K562 (cell line): ENCODE measurements at regions not wholly inside any gene's neighbourhood (a gene's known extent, or its start where the extent isn't known, plus 50 kb on each side); places are given as distances from the start of the nearest gene placed in this dataset.

Experiments used
- TF ChIP-seq, protein P1 (sequence below): fragments of 450-650 bp; IDR thresholded peaks from 2 replicates; pipeline ENCODE4 v1.6.1; 2016; ENCODE audit warnings: mild to moderate bottlenecking, moderate library complexity
- TF ChIP-seq, protein P2 (sequence below): fragments of 250-450 bp; sonication (Bioruptor Pico); IDR thresholded peaks from 2 replicates; pipeline ENCODE4 v1.6.1; 2021; ENCODE audit warnings: mild to moderate bottlenecking

DNA sequence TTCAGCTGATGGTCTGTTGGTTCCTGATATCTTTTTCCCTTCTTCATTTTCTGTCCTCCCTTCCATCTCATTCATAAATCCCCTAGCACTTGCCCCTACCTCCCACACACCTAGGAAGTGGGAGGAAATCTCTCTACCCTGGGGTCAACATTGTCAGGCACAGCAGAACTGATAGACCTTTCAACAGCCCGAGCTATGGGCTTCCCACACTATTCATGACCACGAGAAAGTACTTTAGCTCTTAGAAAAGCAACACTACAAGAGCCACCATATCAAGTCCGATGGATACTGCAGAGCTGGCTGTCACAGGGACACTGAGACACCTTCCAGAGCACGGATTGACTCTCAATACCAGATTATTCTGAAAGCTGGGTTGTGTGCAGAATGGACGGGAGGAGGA is 180.6 kb upstream of the NEBL start (continued):
- TF ChIP-seq, protein P1, sequence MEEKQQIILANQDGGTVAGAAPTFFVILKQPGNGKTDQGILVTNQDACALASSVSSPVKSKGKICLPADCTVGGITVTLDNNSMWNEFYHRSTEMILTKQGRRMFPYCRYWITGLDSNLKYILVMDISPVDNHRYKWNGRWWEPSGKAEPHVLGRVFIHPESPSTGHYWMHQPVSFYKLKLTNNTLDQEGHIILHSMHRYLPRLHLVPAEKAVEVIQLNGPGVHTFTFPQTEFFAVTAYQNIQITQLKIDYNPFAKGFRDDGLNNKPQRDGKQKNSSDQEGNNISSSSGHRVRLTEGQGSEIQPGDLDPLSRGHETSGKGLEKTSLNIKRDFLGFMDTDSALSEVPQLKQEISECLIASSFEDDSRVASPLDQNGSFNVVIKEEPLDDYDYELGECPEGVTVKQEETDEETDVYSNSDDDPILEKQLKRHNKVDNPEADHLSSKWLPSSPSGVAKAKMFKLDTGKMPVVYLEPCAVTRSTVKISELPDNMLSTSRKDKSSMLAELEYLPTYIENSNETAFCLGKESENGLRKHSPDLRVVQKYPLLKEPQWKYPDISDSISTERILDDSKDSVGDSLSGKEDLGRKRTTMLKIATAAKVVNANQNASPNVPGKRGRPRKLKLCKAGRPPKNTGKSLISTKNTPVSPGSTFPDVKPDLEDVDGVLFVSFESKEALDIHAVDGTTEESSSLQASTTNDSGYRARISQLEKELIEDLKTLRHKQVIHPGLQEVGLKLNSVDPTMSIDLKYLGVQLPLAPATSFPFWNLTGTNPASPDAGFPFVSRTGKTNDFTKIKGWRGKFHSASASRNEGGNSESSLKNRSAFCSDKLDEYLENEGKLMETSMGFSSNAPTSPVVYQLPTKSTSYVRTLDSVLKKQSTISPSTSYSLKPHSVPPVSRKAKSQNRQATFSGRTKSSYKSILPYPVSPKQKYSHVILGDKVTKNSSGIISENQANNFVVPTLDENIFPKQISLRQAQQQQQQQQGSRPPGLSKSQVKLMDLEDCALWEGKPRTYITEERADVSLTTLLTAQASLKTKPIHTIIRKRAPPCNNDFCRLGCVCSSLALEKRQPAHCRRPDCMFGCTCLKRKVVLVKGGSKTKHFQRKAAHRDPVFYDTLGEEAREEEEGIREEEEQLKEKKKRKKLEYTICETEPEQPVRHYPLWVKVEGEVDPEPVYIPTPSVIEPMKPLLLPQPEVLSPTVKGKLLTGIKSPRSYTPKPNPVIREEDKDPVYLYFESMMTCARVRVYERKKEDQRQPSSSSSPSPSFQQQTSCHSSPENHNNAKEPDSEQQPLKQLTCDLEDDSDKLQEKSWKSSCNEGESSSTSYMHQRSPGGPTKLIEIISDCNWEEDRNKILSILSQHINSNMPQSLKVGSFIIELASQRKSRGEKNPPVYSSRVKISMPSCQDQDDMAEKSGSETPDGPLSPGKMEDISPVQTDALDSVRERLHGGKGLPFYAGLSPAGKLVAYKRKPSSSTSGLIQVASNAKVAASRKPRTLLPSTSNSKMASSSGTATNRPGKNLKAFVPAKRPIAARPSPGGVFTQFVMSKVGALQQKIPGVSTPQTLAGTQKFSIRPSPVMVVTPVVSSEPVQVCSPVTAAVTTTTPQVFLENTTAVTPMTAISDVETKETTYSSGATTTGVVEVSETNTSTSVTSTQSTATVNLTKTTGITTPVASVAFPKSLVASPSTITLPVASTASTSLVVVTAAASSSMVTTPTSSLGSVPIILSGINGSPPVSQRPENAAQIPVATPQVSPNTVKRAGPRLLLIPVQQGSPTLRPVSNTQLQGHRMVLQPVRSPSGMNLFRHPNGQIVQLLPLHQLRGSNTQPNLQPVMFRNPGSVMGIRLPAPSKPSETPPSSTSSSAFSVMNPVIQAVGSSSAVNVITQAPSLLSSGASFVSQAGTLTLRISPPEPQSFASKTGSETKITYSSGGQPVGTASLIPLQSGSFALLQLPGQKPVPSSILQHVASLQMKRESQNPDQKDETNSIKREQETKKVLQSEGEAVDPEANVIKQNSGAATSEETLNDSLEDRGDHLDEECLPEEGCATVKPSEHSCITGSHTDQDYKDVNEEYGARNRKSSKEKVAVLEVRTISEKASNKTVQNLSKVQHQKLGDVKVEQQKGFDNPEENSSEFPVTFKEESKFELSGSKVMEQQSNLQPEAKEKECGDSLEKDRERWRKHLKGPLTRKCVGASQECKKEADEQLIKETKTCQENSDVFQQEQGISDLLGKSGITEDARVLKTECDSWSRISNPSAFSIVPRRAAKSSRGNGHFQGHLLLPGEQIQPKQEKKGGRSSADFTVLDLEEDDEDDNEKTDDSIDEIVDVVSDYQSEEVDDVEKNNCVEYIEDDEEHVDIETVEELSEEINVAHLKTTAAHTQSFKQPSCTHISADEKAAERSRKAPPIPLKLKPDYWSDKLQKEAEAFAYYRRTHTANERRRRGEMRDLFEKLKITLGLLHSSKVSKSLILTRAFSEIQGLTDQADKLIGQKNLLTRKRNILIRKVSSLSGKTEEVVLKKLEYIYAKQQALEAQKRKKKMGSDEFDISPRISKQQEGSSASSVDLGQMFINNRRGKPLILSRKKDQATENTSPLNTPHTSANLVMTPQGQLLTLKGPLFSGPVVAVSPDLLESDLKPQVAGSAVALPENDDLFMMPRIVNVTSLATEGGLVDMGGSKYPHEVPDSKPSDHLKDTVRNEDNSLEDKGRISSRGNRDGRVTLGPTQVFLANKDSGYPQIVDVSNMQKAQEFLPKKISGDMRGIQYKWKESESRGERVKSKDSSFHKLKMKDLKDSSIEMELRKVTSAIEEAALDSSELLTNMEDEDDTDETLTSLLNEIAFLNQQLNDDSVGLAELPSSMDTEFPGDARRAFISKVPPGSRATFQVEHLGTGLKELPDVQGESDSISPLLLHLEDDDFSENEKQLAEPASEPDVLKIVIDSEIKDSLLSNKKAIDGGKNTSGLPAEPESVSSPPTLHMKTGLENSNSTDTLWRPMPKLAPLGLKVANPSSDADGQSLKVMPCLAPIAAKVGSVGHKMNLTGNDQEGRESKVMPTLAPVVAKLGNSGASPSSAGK: no peak
- TF ChIP-seq, protein P2, sequence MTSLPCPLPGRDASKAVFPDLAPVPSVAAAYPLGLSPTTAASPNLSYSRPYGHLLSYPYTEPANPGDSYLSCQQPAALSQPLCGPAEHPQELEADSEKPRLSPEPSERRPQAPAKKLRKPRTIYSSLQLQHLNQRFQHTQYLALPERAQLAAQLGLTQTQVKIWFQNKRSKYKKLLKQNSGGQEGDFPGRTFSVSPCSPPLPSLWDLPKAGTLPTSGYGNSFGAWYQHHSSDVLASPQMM (CRISPR knock-in tag): no peak
